ENCODE measurements at regions not wholly inside any gene's neighbourhood (a gene's known extent, or its start where the extent isn't known, plus 50 kb on each side); places are given as distances from the start of the nearest gene placed in this dataset.

- intact Hi-C loops (cut with micrococcal nuclease; ENCODE audit: unreplicated experiment) (no loop called here), in situ Hi-C loops (cut with HindIII; ENCODE audit: low pct_unique_long_range_greater_than_20kb, low sequenced_read_pairs) (no loop called here)
- DNase-seq (ENCODE audit: low read depth, low spot score) (no peak), ATAC-seq (no peak)
- TF ChIP-seq TCF7L2 (IDR thresholded peaks at IDR 0.05; ENCODE audit: low read depth, low read length) (no peak), POLR2AphosphoS5 (IDR thresholded peaks at IDR 0.05; ENCODE audit: low read depth, low read length) (no peak), SIN3A (IDR thresholded peaks at IDR 0.05; ENCODE audit: borderline replicate concordance, insufficient read depth, low read depth, low read length) (no peak)
- TF ChIP-seq, protein P1, sequence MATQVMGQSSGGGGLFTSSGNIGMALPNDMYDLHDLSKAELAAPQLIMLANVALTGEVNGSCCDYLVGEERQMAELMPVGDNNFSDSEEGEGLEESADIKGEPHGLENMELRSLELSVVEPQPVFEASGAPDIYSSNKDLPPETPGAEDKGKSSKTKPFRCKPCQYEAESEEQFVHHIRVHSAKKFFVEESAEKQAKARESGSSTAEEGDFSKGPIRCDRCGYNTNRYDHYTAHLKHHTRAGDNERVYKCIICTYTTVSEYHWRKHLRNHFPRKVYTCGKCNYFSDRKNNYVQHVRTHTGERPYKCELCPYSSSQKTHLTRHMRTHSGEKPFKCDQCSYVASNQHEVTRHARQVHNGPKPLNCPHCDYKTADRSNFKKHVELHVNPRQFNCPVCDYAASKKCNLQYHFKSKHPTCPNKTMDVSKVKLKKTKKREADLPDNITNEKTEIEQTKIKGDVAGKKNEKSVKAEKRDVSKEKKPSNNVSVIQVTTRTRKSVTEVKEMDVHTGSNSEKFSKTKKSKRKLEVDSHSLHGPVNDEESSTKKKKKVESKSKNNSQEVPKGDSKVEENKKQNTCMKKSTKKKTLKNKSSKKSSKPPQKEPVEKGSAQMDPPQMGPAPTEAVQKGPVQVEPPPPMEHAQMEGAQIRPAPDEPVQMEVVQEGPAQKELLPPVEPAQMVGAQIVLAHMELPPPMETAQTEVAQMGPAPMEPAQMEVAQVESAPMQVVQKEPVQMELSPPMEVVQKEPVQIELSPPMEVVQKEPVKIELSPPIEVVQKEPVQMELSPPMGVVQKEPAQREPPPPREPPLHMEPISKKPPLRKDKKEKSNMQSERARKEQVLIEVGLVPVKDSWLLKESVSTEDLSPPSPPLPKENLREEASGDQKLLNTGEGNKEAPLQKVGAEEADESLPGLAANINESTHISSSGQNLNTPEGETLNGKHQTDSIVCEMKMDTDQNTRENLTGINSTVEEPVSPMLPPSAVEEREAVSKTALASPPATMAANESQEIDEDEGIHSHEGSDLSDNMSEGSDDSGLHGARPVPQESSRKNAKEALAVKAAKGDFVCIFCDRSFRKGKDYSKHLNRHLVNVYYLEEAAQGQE (IDR thresholded peaks at IDR 0.05; ENCODE audit: insufficient read depth in 1 of 2, low read depth in 2 of 2, low read length in 1 of 2) = no peak
- TF ChIP-seq, protein P2, sequence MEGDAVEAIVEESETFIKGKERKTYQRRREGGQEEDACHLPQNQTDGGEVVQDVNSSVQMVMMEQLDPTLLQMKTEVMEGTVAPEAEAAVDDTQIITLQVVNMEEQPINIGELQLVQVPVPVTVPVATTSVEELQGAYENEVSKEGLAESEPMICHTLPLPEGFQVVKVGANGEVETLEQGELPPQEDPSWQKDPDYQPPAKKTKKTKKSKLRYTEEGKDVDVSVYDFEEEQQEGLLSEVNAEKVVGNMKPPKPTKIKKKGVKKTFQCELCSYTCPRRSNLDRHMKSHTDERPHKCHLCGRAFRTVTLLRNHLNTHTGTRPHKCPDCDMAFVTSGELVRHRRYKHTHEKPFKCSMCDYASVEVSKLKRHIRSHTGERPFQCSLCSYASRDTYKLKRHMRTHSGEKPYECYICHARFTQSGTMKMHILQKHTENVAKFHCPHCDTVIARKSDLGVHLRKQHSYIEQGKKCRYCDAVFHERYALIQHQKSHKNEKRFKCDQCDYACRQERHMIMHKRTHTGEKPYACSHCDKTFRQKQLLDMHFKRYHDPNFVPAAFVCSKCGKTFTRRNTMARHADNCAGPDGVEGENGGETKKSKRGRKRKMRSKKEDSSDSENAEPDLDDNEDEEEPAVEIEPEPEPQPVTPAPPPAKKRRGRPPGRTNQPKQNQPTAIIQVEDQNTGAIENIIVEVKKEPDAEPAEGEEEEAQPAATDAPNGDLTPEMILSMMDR (IDR thresholded peaks at IDR 0.05) = no peak
- BruUV-seq (replicated peaks) = no TSS peak
- CTCF ChIA-PET = no interaction called here
- POLR2A ChIA-PET = no interaction called here
- Histone ChIP-seq H3K9me3 (ENCODE audit: control insufficient read depth, insufficient read depth, low read depth, low read length) (no peaks in the 10 kb centered on the region), H3K27me3 (ENCODE audit: control insufficient read depth, insufficient read depth, low read length) (no peaks in the 10 kb centered on the region), H3K4me1 (ENCODE audit: control insufficient read depth, insufficient read depth, low read length) (no peaks in the 10 kb centered on the region), H3K27ac (ENCODE audit: low read length) (no peak overlapping the region), H3K4me3 (ENCODE audit: low read depth in 2 of 2, low read length in 2 of 2) (no peak overlapping the region), H3K36me3 (ENCODE audit: control insufficient read depth, insufficient read depth, low read length) (no peaks in the 10 kb centered on the region)
Observed at GRCh38 chr2:59691518-59692190, 861.8 kb downstream of the BCL11A start.

GRCh38 chr2:59690849-59691248, 862.6 kb downstream of the BCL11A start:
- no peak for ATAC-seq
- no peaks in the 10 kb centered on the region for H3K36me3 ChIP-seq (ENCODE audit: control insufficient read depth, insufficient read depth, low read length)
- intact Hi-C loops (cut with micrococcal nuclease; ENCODE audit: unreplicated experiment) = no loop called here
- no peak overlapping the region for H3K27ac ChIP-seq (ENCODE audit: low read length)
- BruUV-seq (replicated peaks) = no TSS peak
- no peak overlapping the region for H3K4me3 ChIP-seq (ENCODE audit: low read depth in 2 of 2, low read length in 2 of 2)
- H3K27me3 ChIP-seq (ENCODE audit: control insufficient read depth, insufficient read depth, low read length) = no peaks in the 10 kb centered on the region
- H3K9me3 ChIP-seq (ENCODE audit: control insufficient read depth, insufficient read depth, low read depth, low read length) = no peaks in the 10 kb centered on the region
- DNase-seq (ENCODE audit: low read depth, low spot score) = no peak
- TF ChIP-seq TCF7L2 (IDR thresholded peaks at IDR 0.05; ENCODE audit: low read depth, low read length) (no peak), SIN3A (IDR thresholded peaks at IDR 0.05; ENCODE audit: borderline replicate concordance, insufficient read depth, low read depth, low read length) (no peak), POLR2AphosphoS5 (IDR thresholded peaks at IDR 0.05; ENCODE audit: low read depth, low read length) (no peak)
- TF ChIP-seq, protein P2 (IDR thresholded peaks at IDR 0.05) = no peak
- TF ChIP-seq, protein P1 (IDR thresholded peaks at IDR 0.05; ENCODE audit: insufficient read depth in 1 of 2, low read depth in 2 of 2, low read length in 1 of 2) = no peak
- in situ Hi-C loops (cut with HindIII; ENCODE audit: low pct_unique_long_range_greater_than_20kb, low sequenced_read_pairs) = no loop called here
- CTCF ChIA-PET = no interaction called here
- H3K4me1 ChIP-seq (ENCODE audit: control insufficient read depth, insufficient read depth, low read length) = no peaks in the 10 kb centered on the region
- POLR2A ChIA-PET = no interaction called here
